ENCODE measurements at regions not wholly inside any gene's neighbourhood (a gene's known extent, or its start where the extent isn't known, plus 50 kb on each side); places are given as distances from the start of the nearest gene placed in this dataset.

DNA sequence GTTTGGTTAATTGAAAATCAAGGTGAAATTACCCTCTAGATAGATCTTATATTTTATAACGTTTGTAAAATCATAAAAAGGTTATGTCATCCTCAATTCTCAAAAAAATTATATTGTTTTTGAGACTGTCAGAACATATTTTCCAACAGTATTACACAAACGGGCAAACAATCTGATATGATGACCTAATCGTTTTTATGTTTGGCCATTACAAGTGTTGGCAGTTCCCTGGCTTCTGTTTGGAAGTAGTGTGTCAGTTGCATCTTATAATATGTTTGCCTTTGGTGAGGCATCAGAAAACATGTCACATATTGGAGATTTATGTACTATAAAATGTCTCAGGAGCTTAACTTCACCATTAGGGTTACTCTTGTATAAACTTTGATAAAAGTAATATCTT lies 308.1 kb upstream of the EPHA7 start:
- TF ChIP-seq, protein P1, sequence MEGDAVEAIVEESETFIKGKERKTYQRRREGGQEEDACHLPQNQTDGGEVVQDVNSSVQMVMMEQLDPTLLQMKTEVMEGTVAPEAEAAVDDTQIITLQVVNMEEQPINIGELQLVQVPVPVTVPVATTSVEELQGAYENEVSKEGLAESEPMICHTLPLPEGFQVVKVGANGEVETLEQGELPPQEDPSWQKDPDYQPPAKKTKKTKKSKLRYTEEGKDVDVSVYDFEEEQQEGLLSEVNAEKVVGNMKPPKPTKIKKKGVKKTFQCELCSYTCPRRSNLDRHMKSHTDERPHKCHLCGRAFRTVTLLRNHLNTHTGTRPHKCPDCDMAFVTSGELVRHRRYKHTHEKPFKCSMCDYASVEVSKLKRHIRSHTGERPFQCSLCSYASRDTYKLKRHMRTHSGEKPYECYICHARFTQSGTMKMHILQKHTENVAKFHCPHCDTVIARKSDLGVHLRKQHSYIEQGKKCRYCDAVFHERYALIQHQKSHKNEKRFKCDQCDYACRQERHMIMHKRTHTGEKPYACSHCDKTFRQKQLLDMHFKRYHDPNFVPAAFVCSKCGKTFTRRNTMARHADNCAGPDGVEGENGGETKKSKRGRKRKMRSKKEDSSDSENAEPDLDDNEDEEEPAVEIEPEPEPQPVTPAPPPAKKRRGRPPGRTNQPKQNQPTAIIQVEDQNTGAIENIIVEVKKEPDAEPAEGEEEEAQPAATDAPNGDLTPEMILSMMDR (IDR thresholded peaks at IDR 0.05) = no peak
- Histone ChIP-seq H3K27me3 (no peaks in the 10 kb centered on the region), H3K4me3 (no peak overlapping the region), H3K36me3 (no peaks in the 10 kb centered on the region), H3K9me3 (no peaks in the 10 kb centered on the region), H3K27ac (no peak overlapping the region), H3K4me1 (no peaks in the 10 kb centered on the region)
- intact Hi-C loops (cut with DNase I; ENCODE audit: low total_unique reads) = no loop called here
- no peak for DNase-seq

DNA sequence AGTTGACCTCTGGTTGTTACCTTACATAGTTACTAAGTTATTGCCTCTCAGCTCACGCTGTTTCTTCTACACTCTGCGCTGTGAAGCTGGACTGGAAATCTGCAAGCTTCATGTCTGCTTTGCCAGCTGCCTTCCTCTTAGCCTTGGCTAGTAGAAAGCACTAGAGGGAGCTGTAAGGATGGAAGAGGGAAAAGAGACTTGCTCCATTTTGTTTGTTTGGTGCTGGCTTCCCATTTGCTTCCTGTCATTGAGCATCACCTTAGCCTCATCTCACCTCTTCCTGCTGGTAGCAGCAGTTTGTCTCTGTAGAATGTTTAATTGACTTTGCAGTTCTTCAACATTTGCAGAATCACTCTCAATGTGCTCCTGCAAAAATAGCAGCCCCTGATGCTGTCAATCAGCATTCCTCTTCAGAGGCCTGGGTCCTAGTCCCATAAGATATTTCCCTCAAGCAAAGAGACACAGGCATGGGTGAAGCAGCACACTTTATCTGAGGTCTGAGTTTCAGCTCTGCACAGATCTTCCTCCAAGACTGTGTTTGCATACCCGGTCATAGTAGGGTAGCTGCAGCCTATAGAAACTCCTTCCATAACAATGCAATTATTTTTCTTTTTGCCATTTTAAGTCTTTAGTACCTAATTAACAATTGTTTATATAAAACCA lies 302.2 kb upstream of the EPHA7 start:
- intact Hi-C loops (cut with DNase I; ENCODE audit: low total_unique reads) = no loop called here
- no peak for DNase-seq
- TF ChIP-seq, protein P1 (IDR thresholded peaks at IDR 0.05) = no peak

DNA sequence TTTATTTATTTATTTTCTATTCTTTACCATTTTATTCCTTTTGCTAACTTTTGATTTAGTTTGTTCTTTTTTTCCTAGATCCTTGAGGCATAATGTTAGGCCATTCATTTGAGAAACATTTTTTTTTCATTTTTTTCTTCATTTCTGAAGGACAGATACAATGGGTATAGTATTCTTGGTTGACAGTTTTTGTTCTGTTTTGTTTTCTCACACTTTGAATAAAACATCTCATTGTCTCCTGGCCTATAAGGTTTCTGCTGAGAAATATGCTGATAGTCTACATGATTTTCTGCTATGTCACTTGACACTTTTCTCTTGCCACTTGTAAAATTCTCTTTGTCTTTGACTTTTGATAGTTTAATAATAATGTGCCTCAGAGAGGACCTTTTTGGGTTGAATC lies 294.6 kb upstream of the EPHA7 start:
- TF ChIP-seq, protein P1 (IDR thresholded peaks at IDR 0.05) = no peak
- intact Hi-C loops (cut with DNase I; ENCODE audit: low total_unique reads) = no loop called here
- no peak overlapping the region for H3K27ac ChIP-seq
- no peak for DNase-seq
- H3K36me3 ChIP-seq = no peaks in the 10 kb centered on the region
- no peaks in the 10 kb centered on the region for H3K4me1 ChIP-seq
- no peak overlapping the region for H3K4me3 ChIP-seq
- no peaks in the 10 kb centered on the region for H3K27me3 ChIP-seq
- H3K9me3 ChIP-seq = peaks cover 0 to 15% (median 10%) of the 10 kb centered on the region in 3 donors

More for the DNA sequence above, 302.2 kb upstream of the EPHA7 start:
- Histone ChIP-seq H3K4me1 (no peaks in the 10 kb centered on the region), H3K27me3 (no peaks in the 10 kb centered on the region), H3K4me3 (no peak overlapping the region), H3K27ac (no peak overlapping the region), H3K36me3 (no peaks in the 10 kb centered on the region), H3K9me3 (no peaks in the 10 kb centered on the region)

DNA sequence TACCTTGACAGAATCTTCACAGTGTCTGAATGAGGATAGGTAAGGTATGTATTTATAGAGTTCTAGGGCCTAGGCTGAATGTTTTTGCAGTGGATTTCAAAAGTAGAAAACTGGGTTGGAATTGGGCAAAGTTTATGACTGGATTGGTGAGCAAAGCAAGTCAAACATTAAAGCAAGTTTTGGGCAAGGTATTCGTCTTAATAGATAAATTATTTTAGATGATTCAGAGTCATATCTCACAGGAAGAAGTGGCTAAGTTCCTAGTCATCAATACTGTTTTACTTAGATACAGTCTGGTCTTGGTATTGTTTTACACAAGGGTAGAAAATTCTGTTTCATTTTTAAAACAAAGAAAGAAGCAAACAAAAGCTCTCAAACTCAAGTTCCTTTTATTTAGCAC lies 284.1 kb upstream of the EPHA7 start:
- no peaks in the 10 kb centered on the region for H3K36me3 ChIP-seq
- no peak overlapping the region for H3K27ac ChIP-seq
- no peaks in the 10 kb centered on the region for H3K27me3 ChIP-seq
- peaks cover 0 to 9% (median 0%) of the 10 kb centered on the region in 3 donors for H3K9me3 ChIP-seq
- TF ChIP-seq, protein P1 (IDR thresholded peaks at IDR 0.05) = no peak
- no peak for DNase-seq
- intact Hi-C loops (cut with DNase I; ENCODE audit: low total_unique reads) = no loop called here
- no peaks in the 10 kb centered on the region for H3K4me1 ChIP-seq
- no peak overlapping the region for H3K4me3 ChIP-seq

DNA sequence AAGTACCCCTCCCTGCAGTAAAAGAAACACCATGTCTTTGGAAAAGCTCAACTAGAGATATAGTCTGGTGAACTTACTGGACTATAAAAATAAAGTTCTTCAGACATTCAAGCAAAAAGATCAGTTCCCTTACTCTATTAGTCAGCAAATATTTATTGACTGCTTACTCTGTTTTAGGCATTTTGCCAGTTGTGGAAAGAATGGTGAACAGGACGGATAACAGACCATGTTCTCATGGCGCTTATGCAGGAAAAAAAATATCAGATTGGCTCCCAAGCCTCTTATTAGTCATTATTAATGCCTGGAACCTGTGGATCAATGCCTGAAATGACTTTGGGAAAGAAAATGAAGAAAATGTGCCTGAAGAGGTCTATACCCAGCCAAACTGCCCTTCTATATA lies 282.2 kb upstream of the EPHA7 start:
- TF ChIP-seq, protein P1 (IDR thresholded peaks at IDR 0.05) = no peak
- intact Hi-C loops (cut with DNase I; ENCODE audit: low total_unique reads) = no loop called here
- H3K36me3 ChIP-seq = no peaks in the 10 kb centered on the region

DNA sequence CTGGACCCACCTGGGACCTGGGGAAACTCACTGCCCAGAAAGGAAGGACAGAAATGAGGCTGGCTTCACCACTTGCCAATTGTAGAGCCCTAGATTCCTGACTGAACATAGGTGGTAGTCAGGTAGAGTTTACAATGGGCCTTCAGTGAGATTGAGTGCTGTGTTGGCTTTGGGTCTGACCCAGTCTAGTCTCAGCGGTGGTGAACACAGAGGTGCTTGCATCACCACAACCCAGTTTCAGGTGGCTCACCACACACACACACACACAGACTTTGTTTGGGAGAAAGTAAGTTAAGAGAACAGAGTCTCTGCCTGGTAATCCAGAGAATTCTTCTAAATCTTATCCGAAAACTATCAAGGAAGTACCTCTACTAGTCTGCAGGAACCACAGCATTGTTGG lies 266.1 kb upstream of the EPHA7 start:
- intact Hi-C loops (cut with DNase I; ENCODE audit: low total_unique reads) = no loop called here

More for the DNA sequence above, 282.2 kb upstream of the EPHA7 start:
- no peaks in the 10 kb centered on the region for H3K27me3 ChIP-seq
- H3K4me3 ChIP-seq = no peak overlapping the region
- H3K9me3 ChIP-seq = no peaks in the 10 kb centered on the region
- DNase-seq = no peak
- no peak overlapping the region for H3K27ac ChIP-seq
- H3K4me1 ChIP-seq = no peaks in the 10 kb centered on the region

More for the DNA sequence above, 266.1 kb upstream of the EPHA7 start:
- DNase-seq = no peak
- Histone ChIP-seq H3K27me3 (no peaks in the 10 kb centered on the region), H3K27ac (no peak overlapping the region), H3K4me3 (no peak overlapping the region), H3K9me3 (no peaks in the 10 kb centered on the region), H3K4me1 (no peaks in the 10 kb centered on the region), H3K36me3 (no peaks in the 10 kb centered on the region)
- TF ChIP-seq, protein P1 (IDR thresholded peaks at IDR 0.05) = no peak
